ENCODE measurements at regions not wholly inside any gene's neighbourhood (a gene's known extent, or its start where the extent isn't known, plus 50 kb on each side); places are given as distances from the start of the nearest gene placed in this dataset.

DNA sequence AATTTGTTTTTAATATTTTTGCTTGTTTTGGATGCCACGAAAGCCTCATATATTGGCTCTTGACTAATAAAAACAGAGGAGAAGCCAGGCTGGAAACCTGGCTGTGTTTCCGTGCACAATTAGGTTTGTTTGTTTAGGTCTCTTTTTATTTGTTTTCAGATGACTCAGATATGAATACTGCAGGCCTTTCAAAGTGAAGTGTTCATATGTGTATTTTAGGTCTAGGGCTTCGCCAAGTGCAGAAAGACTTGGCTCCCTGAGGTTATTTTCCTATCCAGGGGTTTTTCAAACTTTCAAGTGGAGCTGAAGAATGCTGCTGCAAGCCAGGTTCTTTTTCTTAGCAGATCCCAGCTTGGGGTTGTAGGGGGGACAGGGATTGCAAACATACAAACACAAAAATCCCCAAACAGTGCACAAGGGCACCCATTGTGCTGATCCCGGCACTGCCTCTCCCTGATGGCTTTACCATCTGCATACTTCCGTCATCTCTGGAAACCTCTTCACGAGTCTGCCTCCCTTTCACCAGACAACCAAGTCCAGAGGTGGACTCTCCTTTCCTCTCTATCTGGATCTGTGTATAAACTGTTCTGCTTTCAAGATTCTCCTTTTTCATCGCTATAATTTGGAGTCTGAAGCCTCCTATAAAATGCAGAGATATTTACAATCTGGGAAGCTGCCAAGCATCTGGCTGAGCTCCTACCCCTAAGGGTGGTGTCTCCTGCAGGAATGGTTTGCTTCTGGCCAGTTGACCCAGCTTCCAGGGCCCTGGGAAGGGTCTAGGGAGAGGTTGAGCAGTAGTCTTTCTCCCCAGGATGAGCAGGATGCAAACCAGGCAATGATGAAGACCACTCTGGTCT is 108.6 kb downstream of the SMIM20 start:
- Histone ChIP-seq H3K27ac (peak overlapping the region; percentile 77 to 82), H3K9me3 (no peaks in the 10 kb centered on the region), H3K36me3 (no peaks in the 10 kb centered on the region), H3K27me3 (peaks cover 0 to 13% of the 10 kb centered on the region in 2 donors), H3K4me3 (peak overlapping the region in 1 of 2 donors; percentile 13), H3K4me1 (peaks cover 19 to 33% of the 10 kb centered on the region in 2 donors)
- intact Hi-C loops (cut with DNase I): no loop called here
- ATAC-seq (peak; percentile 70), DNase-seq (peak in 3 of 4 donors; percentile 40 to 74 (median 42))
- TF ChIP-seq, protein P1, sequence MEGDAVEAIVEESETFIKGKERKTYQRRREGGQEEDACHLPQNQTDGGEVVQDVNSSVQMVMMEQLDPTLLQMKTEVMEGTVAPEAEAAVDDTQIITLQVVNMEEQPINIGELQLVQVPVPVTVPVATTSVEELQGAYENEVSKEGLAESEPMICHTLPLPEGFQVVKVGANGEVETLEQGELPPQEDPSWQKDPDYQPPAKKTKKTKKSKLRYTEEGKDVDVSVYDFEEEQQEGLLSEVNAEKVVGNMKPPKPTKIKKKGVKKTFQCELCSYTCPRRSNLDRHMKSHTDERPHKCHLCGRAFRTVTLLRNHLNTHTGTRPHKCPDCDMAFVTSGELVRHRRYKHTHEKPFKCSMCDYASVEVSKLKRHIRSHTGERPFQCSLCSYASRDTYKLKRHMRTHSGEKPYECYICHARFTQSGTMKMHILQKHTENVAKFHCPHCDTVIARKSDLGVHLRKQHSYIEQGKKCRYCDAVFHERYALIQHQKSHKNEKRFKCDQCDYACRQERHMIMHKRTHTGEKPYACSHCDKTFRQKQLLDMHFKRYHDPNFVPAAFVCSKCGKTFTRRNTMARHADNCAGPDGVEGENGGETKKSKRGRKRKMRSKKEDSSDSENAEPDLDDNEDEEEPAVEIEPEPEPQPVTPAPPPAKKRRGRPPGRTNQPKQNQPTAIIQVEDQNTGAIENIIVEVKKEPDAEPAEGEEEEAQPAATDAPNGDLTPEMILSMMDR (IDR thresholded peaks at IDR 0.05): no peak

DNA sequence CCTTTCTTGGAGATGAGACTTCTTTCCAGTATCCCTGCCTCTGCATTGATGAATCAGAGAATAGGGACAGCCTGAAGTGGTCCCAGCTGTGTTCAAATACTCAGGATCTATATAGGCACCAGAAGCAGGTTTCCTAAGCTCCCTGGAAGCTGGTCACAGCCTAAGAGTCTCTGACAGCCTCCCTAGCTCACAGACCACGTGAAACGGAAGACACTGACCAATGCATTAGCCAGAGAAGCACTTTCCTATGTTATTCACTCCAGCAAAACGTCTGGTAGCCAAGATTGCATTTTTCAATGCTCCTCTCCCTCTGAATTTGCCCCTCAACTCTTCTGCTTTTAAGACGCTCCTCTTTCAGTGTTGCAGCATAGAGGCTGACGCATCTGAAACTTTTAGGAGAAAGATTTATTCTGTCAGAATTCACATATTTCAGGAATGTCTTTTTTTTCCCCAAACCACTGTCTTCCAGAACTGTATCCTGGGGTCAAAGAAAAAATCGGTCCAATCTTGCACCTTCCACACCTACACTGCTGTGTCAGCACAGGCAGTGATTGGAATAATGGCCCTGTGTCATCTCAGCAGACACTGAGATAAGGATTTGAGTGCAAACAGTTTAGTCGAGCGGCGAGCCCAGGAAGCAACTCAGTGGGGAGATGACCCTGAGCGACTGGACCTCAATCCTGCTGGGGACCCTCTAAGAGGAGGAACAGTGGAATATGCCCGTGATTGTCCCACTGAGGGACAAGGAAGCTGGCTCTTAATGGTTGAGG is 109.4 kb downstream of the SMIM20 start:
- intact Hi-C loops (cut with DNase I): no loop called here
- TF ChIP-seq, protein P1 (IDR thresholded peaks at IDR 0.05): no peak
- H3K27me3 ChIP-seq: peaks cover 0 to 13% of the 10 kb centered on the region in 2 donors
- peaks cover 19 to 33% of the 10 kb centered on the region in 2 donors for H3K4me1 ChIP-seq
- ATAC-seq (peak; percentile 4), DNase-seq (no peak)
- H3K9me3 ChIP-seq: no peaks in the 10 kb centered on the region
- H3K36me3 ChIP-seq: no peaks in the 10 kb centered on the region
- H3K27ac ChIP-seq: peak overlapping the region in 1 of 2 donors; percentile 78
- no peak overlapping the region for H3K4me3 ChIP-seq

DNA sequence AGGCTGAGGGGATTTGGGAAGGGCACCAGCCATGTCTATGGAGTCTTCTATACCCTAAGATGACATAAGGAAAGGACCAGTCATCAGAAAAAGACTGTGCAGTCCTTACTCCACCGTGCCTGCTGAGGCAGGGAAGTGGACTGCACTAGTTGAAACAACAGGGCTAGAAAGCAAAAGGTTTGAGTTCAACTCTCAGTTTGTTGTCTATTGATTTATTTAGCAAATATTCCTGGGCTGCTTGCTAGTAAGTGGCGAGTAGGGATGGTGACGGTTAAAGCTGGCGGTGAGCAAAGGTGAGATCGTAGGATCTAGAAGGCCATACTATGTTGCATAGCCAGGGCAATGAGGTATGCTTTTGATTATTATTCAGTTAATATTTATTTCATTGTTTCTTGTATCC is 110.1 kb downstream of the SMIM20 start:
- DNase-seq (no peak), ATAC-seq (no peak)
- H3K4me3 ChIP-seq: no peak overlapping the region
- no peaks in the 10 kb centered on the region for H3K9me3 ChIP-seq
- intact Hi-C loops (cut with DNase I): no loop called here
- no peaks in the 10 kb centered on the region for H3K36me3 ChIP-seq
- H3K27ac ChIP-seq: no peak overlapping the region
- H3K27me3 ChIP-seq: peaks cover 0 to 18% of the 10 kb centered on the region in 2 donors
- TF ChIP-seq, protein P1 (IDR thresholded peaks at IDR 0.05): no peak
- H3K4me1 ChIP-seq: peaks cover 23 to 38% of the 10 kb centered on the region in 2 donors

DNA sequence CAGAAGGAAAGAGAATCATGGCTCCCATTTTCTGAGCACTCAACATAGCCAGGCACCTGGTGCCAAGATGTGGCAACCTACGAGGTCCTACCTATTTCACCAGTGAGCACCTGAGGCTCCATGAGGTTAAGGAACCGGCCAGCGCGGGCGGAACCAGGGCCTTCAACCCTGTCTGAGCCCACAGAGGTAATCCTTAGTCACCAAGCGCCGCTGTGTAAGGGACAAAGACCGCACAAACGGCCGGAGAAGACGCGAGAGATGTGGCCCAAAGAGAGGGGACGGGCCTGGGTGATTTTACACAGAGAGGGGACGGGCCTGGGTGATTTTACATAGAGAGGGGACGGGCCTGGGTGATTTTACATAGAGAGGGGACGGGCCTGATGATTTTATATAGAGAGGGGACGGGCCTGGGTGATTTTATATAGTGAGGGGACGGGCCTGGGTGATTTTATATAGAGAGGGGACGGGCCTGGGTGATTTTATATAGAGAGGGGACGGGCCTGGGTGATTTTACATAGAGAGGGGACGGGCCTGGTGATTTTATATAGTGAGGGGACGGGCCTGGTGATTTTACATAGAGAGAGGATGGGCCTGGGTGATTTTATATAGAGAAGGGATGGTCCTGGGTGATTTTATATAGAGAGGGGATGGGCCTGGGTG is 114.2 kb downstream of the SMIM20 start:
- no peak for DNase-seq
- no peaks in the 10 kb centered on the region for H3K9me3 ChIP-seq
- intact Hi-C loops (cut with DNase I): no loop called here
- H3K27ac ChIP-seq: no peak overlapping the region
- no peak overlapping the region for H3K4me3 ChIP-seq
- peaks cover 0 to 22% of the 10 kb centered on the region in 2 donors for H3K27me3 ChIP-seq
- TF ChIP-seq, protein P1 (IDR thresholded peaks at IDR 0.05): no peak
- no peak for ATAC-seq
- H3K36me3 ChIP-seq: no peaks in the 10 kb centered on the region
- peaks cover 6 to 20% of the 10 kb centered on the region in 2 donors for H3K4me1 ChIP-seq

All from left lung (tissue), 4 donors.